DND-41 (cell line): ENCODE measurements at regions not wholly inside any gene's neighbourhood (a gene's known extent, or its start where the extent isn't known, plus 50 kb on each side); places are given as distances from the start of the nearest gene placed in this dataset.

Experiments used
- ATAC-seq: fragments of 200-7000 bp; cut with Tn5 transposase; 3 replicates; pipeline ENCODE4 v1.9.1; 2021; ENCODE audit warnings: low read depth; ENCODE audit not compliant: insufficient read depth
- DNase-seq: peaks from one replicate; pipeline ENCODE4 v3.0.0-alpha.2; 2020
- H2AFZ ChIP-seq: 2 replicates; pipeline ENCODE4 v1.6.0; 2012; ENCODE audit warnings: low read depth, low read length
- H3K27ac ChIP-seq: 2 replicates; pipeline ENCODE4 v1.5.1; 2012; ENCODE audit warnings: low read length, inconsistent platforms
- H3K27me3 ChIP-seq: fragments of 200-600 bp; sonication (generic); 2 replicates; pipeline ENCODE4 v1.6.0; 2012; ENCODE audit warnings: low read length, mild to moderate bottlenecking, inconsistent platforms; ENCODE audit not compliant: insufficient read depth, poor library complexity
- H3K36me3 ChIP-seq: 2 replicates; pipeline ENCODE4 v1.5.1; 2012; ENCODE audit warnings: low read length, inconsistent platforms; ENCODE audit not compliant: insufficient read depth
- H3K4me1 ChIP-seq: 2 replicates; pipeline ENCODE4 v1.5.1; 2012; ENCODE audit warnings: mild to moderate bottlenecking, low read length; ENCODE audit not compliant: insufficient read depth
- H3K4me2 ChIP-seq: 2 replicates; pipeline ENCODE4 v1.6.0; 2012; ENCODE audit warnings: mild to moderate bottlenecking, moderate library complexity, low read length, inconsistent platforms; ENCODE audit not compliant: insufficient read depth
- H3K4me3 ChIP-seq, 2 experiments: fragments of 200-600 bp in 1 of 2; shearing (Covaris generic) in 1 of 2; 2 replicates each; pipeline ENCODE4 v1.5.1; 2012 to 2016; ENCODE audit warnings: inconsistent platforms in 2 of 2, low read length in 2 of 2, mild to moderate bottlenecking in 2 of 2, low read depth in 1 of 2, moderate library complexity in 1 of 2
- H3K79me2 ChIP-seq: 2 replicates; pipeline ENCODE4 v1.6.0; 2012; ENCODE audit warnings: low read length, inconsistent platforms; ENCODE audit not compliant: insufficient read depth
- H3K9ac ChIP-seq: 2 replicates; pipeline ENCODE4 v1.6.0; 2012; ENCODE audit warnings: low read depth, mild to moderate bottlenecking, inconsistent platforms, low read length, moderate library complexity
- H3K9me3 ChIP-seq: 2 replicates; pipeline ENCODE4 v1.5.1; 2012; ENCODE audit warnings: low read length, moderate library complexity, mild to moderate bottlenecking, inconsistent platforms; ENCODE audit not compliant: insufficient read depth, severe bottlenecking
- H4K20me1 ChIP-seq: 2 replicates; pipeline ENCODE4 v1.6.0; 2012; ENCODE audit warnings: low read length; ENCODE audit not compliant: insufficient read depth
- CTCF ChIP-seq: IDR thresholded peaks from 2 replicates; pipeline ENCODE4 v1.5.1; 2012; ENCODE audit warnings: borderline replicate concordance, low read length, moderate library complexity, mild to moderate bottlenecking; ENCODE audit not compliant: poor library complexity, severe bottlenecking; ENCODE audit errors: extremely low read depth
- EZH2 ChIP-seq: IDR thresholded peaks from 3 replicates; pipeline ENCODE4 v1.6.1; 2012; ENCODE audit warnings: borderline replicate concordance, low read depth, mild to moderate bottlenecking, moderate library complexity, low read length, inconsistent platforms; ENCODE audit not compliant: severe bottlenecking

GRCh38 chr12:81811061-81811777 is 52.1 kb upstream of the PPFIA2 start:
- H3K9ac ChIP-seq: no peak overlapping the region
- H3K79me2 ChIP-seq: no peaks in the 10 kb centered on the region
- ATAC-seq: no peak
- H3K9me3 ChIP-seq: no peaks in the 10 kb centered on the region
- no peaks in the 10 kb centered on the region for H4K20me1 ChIP-seq
- H3K4me3 ChIP-seq: no peak overlapping the region
- H3K27ac ChIP-seq: no peak overlapping the region
- H3K4me1 ChIP-seq: no peaks in the 10 kb centered on the region
- H2AFZ ChIP-seq: no peak overlapping the region
- H3K36me3 ChIP-seq: no peaks in the 10 kb centered on the region
- H3K27me3 ChIP-seq: no peaks in the 10 kb centered on the region
- no peak overlapping the region for H3K4me2 ChIP-seq
- TF ChIP-seq CTCF (no peak), EZH2 (no peak)
- DNase-seq: no peak

- ATAC-seq: no peak
- H3K79me2 ChIP-seq: no peaks in the 10 kb centered on the region
- H4K20me1 ChIP-seq: no peaks in the 10 kb centered on the region
- no peaks in the 10 kb centered on the region for H3K27me3 ChIP-seq
- no peak overlapping the region for H3K9ac ChIP-seq
- no peak overlapping the region for H3K27ac ChIP-seq
- DNase-seq: no peak
- H2AFZ ChIP-seq: no peak overlapping the region
- no peaks in the 10 kb centered on the region for H3K4me1 ChIP-seq
- no peak overlapping the region for H3K4me3 ChIP-seq
- H3K4me2 ChIP-seq: no peak overlapping the region
- TF ChIP-seq CTCF (no peak), EZH2 (no peak)
- H3K36me3 ChIP-seq: no peaks in the 10 kb centered on the region
- no peaks in the 10 kb centered on the region for H3K9me3 ChIP-seq
Observed at GRCh38 chr12:81809829-81810595, 50.9 kb upstream of the PPFIA2 start.

- Histone ChIP-seq H2AFZ (no peak overlapping the region), H3K79me2 (no peaks in the 10 kb centered on the region), H3K27me3 (no peaks in the 10 kb centered on the region), H4K20me1 (no peaks in the 10 kb centered on the region), H3K4me2 (no peak overlapping the region), H3K27ac (no peak overlapping the region), H3K9me3 (no peaks in the 10 kb centered on the region), H3K9ac (no peak overlapping the region), H3K36me3 (no peaks in the 10 kb centered on the region), H3K4me3 (no peak overlapping the region), H3K4me1 (no peaks in the 10 kb centered on the region)
- TF ChIP-seq EZH2: no peak
- TF ChIP-seq CTCF: no peak
- DNase-seq (no peak), ATAC-seq (no peak)
Observed at GRCh38 chr12:81809113-81809777, 50.1 kb upstream of the PPFIA2 start.
